Epithelial cell of proximal tubule (primary cell): ENCODE measurements at regions not wholly inside any gene's neighbourhood (a gene's known extent, or its start where the extent isn't known, plus 50 kb on each side); places are given as distances from the start of the nearest gene placed in this dataset.
A peak's percentile ranks its signal among the peaks of the same experiment; 100 is the strongest.

Source experiments
- DNase-seq: peaks from one replicate; pipeline ENCODE4 v3.0.0-alpha.2; 2011; ENCODE audit warnings: low read depth
- H3K4me3 ChIP-seq: 2 replicates; pipeline ENCODE4 v1.5.1; 2011; ENCODE audit warnings: low read depth, mild to moderate bottlenecking, low read length
- CTCF ChIP-seq: conservative IDR thresholded peaks from 2 replicates; pipeline ENCODE4 v1.5.1; 2012; ENCODE audit warnings: low read depth, mild to moderate bottlenecking, low read length

GRCh38 chr1:191163621-191164020 is 686.0 kb upstream of the BRINP3 start:
- H3K4me3 ChIP-seq: no peak overlapping the region
- no peak for TF ChIP-seq CTCF
- no peak for DNase-seq

- TF ChIP-seq CTCF: no peak
- H3K4me3 ChIP-seq: peak overlapping the region; percentile 1
- peak; percentile 13 for DNase-seq
Observed at GRCh38 chr1:191174298-191174697, 696.6 kb upstream of the BRINP3 start.

- TF ChIP-seq CTCF: no peak
- no peak for DNase-seq
- no peak overlapping the region for H3K4me3 ChIP-seq
Observed at GRCh38 chr1:191176131-191176530, 698.5 kb upstream of the BRINP3 start.

GRCh38 chr1:191206513-191207207 is 729.0 kb upstream of the BRINP3 start:
- no peak for DNase-seq
- H3K4me3 ChIP-seq: no peak overlapping the region
- TF ChIP-seq CTCF: no peak

GRCh38 chr1:191222206-191222605 is 744.5 kb upstream of the BRINP3 start:
- H3K4me3 ChIP-seq: no peak overlapping the region
- DNase-seq: no peak
- no peak for TF ChIP-seq CTCF

- no peak overlapping the region for H3K4me3 ChIP-seq
- DNase-seq: no peak
- no peak for TF ChIP-seq CTCF
Observed at GRCh38 chr1:191240925-191241324, 763.3 kb upstream of the BRINP3 start.

- TF ChIP-seq CTCF: no peak
- no peak overlapping the region for H3K4me3 ChIP-seq
- no peak for DNase-seq
Observed at GRCh38 chr1:191255354-191256054, 777.8 kb upstream of the BRINP3 start.
